T47D (cell line): ENCODE measurements at regions not wholly inside any gene's neighbourhood (a gene's known extent, or its start where the extent isn't known, plus 50 kb on each side); places are given as distances from the start of the nearest gene placed in this dataset.

ENCODE experiments used
- DNase-seq, 2 experiments: peaks; one replicate each; pipeline versions ENCODE4 v3.0.0 to v3.0.0-alpha.2; 2011 to 2012; ENCODE audit warnings: low read depth in 1 of 2, low spot score in 1 of 2
- JUND ChIP-seq: IDR thresholded peaks from 2 replicates; pipeline ENCODE4 v1.6.1; 2012; ENCODE audit warnings: low read depth
- in situ Hi-C: cut with HindIII; loops from 2 replicates; pipeline ENCODE4 v1.10.0; 2016; ENCODE audit warnings: low sequenced_read_pairs, low pct_unique_long_range_greater_than_20kb

- in situ Hi-C loops: no loop called here
- no peak for TF ChIP-seq JUND
- no peak for DNase-seq
These were observed 548.8 kb upstream of the ADAMTS5 start for GRCh38 chr21:27515676-27516075.

GRCh38 chr21:27513825-27514224 is 546.9 kb upstream of the ADAMTS5 start:
- DNase-seq: no peak
- in situ Hi-C loops: no loop called here

DNA sequence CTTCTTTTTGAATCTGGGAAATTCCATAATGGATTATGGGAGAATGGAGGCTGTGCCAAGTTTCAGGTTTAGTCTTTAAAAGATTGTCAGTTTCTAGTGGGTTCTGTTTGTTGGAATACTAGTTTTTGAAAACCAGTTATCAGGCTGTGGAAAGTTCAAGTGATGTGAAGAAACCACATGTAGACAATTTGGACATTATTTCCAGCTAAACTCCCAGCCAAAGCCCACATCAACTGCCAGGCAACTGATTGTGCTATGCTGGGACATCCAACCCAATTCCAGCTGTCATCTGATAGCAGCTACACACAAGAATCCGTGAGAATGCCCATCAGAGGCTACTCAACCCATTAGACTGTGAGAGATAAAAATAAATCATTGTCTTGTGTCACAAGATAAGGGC is 546.1 kb upstream of the ADAMTS5 start:
- DNase-seq: no peak
- no peak for TF ChIP-seq JUND
- in situ Hi-C loops: no loop called here

More at GRCh38 chr21:27513825-27514224, 546.9 kb upstream of the ADAMTS5 start:
- TF ChIP-seq JUND: no peak

GRCh38 chr21:27511233-27511632 is 544.3 kb upstream of the ADAMTS5 start:
- in situ Hi-C loops: no loop called here
- TF ChIP-seq JUND: no peak
- no peak for DNase-seq

DNA sequence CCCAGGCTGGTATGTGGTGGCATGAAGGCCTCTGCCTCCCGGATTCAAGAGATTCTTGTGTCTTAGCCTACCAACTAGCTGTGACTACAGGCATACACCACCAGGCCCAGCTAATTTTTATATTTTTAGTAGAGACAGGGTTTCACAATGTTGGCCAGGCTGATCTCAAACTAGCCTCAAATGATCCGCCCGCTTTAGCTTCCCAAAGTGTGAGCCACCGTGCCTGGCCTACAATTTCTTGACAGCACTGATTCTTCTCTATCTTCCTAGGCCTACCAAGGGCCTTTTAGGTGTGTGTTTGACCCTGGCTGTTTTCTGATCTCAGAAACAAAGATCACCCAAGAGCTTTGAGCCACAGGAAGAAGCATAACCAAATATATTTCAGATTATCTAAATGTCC is 540.8 kb upstream of the ADAMTS5 start:
- in situ Hi-C loops: no loop called here
- TF ChIP-seq JUND: no peak
- no peak for DNase-seq

GRCh38 chr21:27505516-27505915 is 538.6 kb upstream of the ADAMTS5 start:
- no peak for TF ChIP-seq JUND
- in situ Hi-C loops: no loop called here

DNA sequence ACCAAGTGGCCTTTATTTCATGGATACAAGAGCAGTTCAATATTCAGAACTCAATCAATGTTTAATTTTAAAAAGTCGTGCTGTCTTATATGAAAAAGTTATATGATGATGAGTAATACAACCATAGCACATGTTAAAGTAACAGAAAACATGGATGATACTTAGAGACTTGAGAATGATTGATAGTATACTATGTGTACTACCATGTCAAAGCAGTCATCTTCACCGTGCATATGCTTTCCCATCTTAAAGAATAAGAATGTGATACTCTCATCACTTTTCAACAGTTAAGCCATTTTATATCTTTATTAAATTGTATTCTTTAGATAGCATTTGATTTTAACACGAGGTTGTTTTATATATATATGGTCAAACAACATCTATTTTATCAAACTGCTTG is 535.9 kb upstream of the ADAMTS5 start:
- DNase-seq: no peak
- in situ Hi-C loops: no loop called here
- no peak for TF ChIP-seq JUND

More at GRCh38 chr21:27505516-27505915, 538.6 kb upstream of the ADAMTS5 start:
- peak in 1 of 2 experiments; percentile 33 for DNase-seq

DNA sequence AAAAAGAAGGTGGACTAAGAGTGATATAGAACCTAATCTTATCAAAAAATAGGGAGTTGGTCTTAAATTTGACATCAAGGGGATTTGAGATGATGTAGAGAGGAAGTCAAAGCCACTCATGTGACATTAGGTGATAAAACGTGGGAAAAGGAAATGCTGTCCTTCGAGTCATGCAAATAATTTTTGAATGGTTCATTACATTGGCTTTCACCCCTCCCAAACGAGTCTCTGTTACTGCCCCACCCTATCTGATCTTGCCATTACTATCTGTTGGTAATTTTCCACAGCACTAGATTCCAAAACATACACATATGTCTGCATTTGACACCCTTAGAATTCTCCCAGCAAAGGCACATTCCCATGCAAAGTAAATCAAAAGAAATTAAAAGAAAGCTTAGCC is 531.1 kb upstream of the ADAMTS5 start:
- no peak for DNase-seq
- no peak for TF ChIP-seq JUND
- in situ Hi-C loops: no loop called here

GRCh38 chr21:27495836-27496235 is 528.9 kb upstream of the ADAMTS5 start:
- in situ Hi-C loops: no loop called here
- no peak for DNase-seq
- no peak for TF ChIP-seq JUND

DNA sequence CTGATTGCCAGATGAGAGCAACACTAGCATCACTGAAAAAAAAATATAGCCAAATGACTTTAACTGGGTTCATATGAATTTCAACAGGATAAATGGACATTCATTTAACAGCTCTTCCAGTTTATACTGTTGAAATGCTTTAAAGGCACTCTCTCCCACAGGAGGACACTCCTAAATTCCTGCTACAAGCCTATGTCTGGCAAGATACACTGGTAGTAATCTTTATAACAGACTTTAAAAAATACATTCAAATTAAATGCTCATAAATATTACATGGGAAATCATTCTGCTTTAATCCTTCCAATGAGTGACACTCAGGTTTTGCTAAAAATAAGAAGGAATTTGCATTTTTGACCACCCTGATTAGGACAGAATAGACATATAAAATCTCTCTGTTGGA is 526.7 kb upstream of the ADAMTS5 start:
- in situ Hi-C loops: no loop called here
- no peak for DNase-seq
- TF ChIP-seq JUND: no peak

GRCh38 chr21:27487676-27488075 is 520.8 kb upstream of the ADAMTS5 start:
- no peak for TF ChIP-seq JUND
- in situ Hi-C loops: no loop called here
- no peak for DNase-seq

- no peak for TF ChIP-seq JUND
- DNase-seq: no peak
- in situ Hi-C loops: no loop called here
These were observed 514.0 kb upstream of the ADAMTS5 start for GRCh38 chr21:27480841-27481261.

DNA sequence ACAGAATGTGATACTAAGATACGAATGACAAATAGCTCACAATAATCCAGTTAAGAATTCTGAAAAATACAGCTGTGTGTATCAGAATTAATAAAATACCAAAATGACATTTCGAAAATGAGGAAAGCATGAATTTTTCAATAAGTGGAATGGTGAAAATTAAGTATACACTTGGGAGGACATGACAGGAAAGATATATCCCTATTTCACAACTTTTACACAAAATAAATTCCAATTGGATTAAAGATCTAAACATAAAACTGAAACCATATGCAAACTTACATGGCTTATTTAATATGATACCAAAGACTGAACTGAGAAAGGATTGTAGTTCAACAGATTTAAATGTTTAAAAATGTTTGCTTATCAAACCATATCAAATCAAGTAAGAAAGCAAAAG is 510.4 kb upstream of the ADAMTS5 start:
- no peak for DNase-seq
- in situ Hi-C loops: no loop called here
- TF ChIP-seq JUND: no peak

GRCh38 chr21:27476696-27477095 is 509.8 kb upstream of the ADAMTS5 start:
- in situ Hi-C loops: no loop called here
- DNase-seq: peak in 1 of 2 experiments; percentile 10
- no peak for TF ChIP-seq JUND
